ENCODE measurements at regions not wholly inside any gene's neighbourhood (a gene's known extent, or its start where the extent isn't known, plus 50 kb on each side); places are given as distances from the start of the nearest gene placed in this dataset.
"Not testable (repeated sequence)": the region's sequence is repeated elsewhere in the genome, so short reads cannot be mapped to it uniquely, and the experiment has no call there.

DNA sequence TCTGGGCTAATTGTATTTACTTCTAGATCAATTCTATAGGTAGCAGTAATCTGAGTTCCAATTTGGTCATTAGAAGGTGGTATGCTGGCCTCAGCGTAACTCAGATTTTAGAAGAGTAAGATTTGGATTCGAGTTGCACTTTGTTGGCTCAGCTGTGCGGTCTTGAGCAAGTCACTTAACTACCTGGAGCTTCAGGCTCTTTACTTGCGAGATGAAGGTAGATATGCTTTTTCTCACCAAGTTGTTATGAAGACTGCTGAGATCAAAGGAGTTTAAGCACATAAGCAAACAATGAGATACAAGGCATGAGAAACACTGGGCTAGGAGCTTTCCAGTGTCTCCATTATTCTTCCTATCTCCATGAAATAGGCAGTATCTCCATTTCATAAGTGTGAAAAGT lies 133.8 kb upstream of the RANBP3L start:
- no peak for DNase-seq

DNA sequence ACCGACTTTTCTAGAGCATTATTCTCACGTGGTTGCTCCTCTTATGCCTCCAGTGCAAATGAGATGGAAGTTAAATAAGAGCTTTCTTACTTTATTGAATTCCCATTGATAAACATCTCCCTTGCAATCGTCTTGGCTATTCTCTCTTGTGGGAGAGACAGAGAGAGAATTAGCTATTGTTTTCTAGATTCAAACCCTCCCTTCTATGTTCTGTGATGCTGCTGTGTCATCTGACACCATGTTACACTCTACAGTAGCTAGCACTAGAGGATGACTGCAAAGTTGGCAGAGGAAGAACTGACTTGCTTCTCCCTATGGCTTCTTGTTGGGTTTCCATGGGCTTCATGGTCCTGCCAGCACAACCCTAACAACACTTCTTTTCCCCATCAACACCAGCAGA lies 134.6 kb upstream of the RANBP3L start:
- DNase-seq: no peak

DNA sequence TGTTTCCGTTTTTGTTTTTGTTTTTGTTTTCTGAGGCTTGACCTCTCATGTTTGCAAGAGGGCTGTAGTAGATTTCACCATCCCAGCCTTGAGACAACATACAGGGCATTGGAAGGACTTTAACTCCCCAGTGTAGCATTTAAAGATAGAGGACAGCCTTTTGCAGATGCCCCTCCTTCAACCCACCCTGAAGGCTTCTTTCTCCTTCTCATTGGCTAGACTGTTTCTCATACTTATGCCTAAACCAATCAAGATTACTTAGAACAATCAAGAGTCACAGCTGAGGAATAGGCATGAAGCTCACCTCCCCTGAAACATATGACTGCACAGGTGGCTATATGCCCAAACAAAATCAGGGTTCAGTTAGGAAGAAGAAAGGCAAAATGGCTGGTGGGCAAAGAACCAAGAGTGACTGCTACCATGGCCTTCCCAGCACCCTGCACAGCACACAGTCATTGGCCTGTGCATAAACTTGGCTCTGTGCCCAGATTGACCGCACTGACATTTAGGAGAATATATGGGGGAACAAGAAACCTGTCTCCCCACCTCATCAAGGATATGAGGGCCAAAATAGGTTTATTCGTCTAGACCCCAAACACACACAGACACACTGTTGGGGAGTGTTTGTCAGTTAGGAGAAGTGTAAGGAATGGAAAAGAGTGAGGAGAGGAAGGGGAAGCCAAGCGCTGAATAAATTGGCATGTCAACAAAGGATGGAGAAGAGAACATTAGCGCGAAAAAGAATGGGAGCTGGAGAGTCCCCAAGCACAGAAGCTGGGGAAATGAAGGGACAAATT lies 137.3 kb upstream of the RANBP3L start:
- DNase-seq: no peak

DNA sequence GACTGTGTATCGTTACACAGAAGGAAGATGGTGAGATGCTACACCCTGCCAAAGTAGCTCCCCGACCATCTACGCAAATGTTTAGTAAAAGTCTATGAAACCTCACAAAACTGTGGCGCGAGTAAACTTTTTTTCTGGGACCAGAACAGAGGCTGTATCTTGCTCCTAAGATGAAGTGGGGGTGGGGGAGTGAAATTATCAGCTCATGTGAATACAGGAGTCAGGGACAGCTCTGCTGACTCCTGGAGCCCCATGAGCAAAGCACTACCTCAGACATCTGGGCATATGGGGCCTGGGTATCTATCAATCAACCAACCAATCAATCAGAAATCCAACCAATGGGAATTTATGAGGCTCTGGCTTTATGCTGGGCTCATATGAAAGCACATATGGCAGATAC lies 138.6 kb upstream of the RANBP3L start:
- no peak for DNase-seq

DNA sequence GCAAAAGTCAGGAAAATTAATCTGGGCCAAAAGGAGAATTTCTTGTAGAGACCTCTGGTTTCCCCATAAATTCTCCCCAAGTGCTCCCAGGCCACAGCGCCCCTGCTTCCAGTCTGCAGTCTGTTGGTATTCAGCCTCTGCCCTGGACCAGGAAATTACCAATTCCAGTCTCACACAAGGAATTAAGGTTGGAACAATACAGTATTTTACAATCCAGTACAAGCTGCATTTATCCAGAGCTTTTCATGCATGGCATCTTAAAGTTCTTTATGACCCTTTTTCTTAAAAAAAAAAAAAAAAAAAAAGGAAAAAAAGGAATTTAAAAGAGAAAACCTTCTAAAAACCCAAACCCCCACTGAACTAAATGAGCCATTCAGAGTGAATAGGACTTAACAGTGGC lies 139.6 kb upstream of the RANBP3L start:
- no peak for DNase-seq

DNA sequence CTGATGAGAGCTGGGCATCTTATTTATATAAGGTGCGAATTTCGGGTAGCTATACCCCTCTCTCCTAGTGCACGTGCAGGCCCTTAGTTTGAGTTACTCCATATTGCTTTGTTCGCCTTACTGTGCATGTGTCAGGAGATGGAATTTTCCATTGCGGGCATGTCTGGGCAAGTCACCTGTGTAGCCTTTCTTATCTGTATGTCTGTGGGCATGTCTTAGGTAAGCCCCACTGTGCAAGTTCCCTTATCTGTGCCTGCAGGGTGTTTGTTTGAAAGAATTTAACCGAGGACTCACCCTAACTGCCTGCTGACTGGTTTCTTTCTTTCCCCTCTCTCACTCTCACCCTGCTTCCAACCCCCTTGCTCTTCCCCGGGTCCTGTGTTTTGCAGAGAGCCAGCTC lies 140.7 kb upstream of the RANBP3L start:
- DNase-seq: no peak

DNA sequence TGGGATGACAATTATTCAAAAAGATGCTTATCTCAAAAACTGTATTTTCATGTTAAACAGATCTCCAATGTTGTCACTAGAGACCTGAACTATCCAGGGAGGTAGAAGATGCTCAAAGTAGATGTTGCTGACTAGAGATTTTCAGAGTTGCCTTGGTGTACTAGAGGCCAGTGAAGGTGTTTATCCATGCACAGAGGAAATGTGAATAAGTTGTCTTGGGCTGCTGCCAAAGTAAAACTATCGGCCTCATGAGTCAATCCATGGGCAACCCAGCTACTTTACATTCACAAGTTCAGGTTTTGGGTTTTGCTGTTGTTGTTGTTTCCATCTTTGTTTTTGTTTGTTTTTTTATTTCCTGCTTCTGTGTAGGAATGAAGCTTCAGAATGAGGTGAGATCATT lies 141.1 kb upstream of the RANBP3L start:
- no peak for DNase-seq

DNA sequence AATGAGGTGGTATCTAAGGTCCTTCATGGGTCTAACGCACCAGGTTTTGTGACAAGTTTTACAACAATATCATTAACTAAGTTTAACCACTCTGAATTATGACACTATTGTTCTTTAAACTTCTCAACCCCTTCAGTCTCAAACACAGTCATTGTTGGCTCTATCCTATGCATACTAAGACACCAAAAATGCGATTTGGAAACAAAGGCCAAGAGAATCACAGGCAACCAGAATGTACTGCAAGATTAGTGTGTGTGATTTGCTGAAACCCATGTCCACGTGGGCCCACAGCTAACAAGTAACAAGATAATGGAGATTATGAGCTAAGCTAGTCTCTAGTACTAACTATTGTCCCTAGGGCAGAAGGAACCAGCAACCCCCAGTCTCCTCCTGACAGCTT lies 142.2 kb upstream of the RANBP3L start:
- no peak for DNase-seq

DNA sequence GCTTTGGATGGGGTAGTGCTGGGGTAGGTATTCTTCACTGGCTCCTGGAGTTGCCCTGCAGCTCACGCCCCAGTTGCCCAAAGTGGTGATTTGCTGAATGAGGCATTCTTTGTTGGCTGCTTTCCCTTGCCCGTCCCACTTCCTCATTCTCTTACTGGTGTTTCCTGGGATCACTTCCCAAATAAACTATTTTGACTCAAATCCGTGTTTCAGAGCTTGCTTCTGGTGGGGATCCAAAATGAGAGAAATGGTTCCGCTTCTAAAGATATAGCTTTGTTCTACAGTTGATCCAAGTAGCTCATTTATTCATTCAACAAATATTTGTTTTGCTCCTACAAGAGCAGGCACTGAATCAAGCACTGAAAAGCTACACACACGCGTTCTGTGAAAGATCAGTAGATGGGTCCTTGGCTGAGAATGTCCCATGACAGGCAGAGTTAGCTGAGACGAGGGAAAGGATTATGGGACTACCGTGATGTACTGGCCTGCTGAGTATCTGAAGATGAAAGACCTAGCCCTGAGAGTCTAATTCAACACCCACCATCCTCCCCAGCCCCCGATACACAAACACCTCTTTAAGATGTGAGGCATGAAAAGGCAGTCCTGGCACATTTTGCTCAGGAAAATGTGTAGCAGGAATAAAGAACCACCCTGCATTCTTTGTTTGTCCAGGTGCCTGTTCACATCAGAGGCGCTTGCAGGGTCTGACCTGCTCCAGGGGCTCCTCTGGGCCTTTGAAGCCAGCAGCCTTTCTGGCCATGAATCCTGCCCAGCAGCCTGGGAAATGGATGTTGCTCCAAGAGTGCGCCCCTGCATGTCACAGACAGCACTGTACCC lies 143.1 kb upstream of the RANBP3L start:
- no peak for DNase-seq

DNA sequence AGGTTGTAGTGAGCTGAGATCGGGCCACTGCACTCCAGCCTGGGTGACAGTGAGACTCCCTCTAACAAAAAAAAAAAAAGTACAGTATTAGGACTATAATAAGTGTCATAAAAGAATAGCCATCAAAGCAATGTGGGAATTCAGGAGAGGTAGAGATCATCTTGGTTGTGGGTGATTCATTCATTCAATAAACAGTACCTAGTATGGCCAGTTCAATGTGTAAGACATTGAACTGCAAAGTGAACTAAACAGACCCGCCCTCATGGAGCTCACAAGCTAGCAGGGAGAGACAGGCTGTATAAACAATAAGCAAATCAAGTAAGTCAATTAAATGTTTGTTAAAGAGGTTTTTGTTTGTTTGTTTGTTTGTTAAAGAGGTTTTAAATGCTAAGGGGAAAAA lies 146.1 kb upstream of the RANBP3L start:
- DNase-seq: no peak

DNA sequence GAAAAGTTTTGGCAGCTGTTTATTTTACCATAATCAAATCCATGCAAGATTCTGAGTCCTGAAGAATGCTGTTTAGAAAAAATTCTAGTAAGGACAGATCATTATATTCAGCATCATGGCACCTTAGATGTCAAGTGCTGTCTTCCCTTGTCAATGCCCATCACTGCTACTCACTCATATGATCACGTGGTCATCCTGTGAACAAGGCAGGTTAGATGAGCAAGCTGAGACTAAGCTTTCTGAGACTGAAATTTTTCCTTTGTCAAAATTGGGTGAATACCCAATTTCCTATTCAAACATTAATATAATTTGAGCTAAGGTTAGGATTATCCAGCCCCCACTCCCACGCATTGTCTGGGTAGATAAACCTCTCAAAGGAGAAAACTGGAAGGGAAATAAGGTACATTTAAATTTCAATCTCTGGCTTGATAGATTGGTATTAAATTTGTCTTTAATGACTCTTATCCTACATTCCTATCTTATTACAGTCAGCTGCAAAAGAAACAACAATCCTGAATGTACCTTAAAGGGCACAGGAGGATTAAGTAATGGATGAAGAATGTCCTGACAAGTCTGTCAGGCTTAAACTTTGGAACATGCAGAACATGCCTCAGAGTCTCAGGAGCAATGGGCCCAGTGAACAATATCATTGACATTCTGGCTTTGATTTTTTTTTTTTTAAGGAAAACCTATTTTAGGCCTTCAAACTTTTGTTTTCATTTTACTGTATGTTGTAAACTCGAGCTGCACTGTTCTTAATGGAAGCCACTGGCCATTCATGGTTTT lies 148.7 kb upstream of the RANBP3L start:
- no peak for DNase-seq

DNA sequence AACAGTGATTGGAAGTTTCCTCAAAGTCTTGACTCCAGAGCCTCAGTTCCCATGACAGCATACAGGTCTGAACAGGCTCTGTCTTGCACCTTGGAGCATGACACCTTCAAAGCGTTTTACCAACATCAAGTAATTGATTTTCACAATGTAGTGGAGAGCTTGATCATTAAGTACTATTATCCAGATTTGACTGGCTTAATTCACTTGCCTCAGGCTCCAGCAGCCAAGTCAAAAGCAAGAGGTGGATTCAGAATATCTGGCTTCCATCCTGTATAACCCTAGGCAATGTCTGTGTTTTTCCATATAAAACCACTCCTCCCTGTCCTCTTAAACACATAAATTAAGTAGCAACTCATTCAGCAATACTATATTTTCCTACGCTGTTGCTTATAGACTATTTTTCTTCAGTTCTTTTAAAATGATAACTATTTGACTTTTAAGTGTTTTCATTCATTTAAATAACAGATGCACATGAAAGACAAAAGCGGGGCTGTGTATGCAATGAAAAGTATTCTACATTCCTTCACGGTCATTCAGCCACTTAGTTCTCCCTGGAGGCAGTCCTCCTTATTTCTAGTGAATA lies 150.8 kb upstream of the RANBP3L start:
- DNase-seq: no peak

DNA sequence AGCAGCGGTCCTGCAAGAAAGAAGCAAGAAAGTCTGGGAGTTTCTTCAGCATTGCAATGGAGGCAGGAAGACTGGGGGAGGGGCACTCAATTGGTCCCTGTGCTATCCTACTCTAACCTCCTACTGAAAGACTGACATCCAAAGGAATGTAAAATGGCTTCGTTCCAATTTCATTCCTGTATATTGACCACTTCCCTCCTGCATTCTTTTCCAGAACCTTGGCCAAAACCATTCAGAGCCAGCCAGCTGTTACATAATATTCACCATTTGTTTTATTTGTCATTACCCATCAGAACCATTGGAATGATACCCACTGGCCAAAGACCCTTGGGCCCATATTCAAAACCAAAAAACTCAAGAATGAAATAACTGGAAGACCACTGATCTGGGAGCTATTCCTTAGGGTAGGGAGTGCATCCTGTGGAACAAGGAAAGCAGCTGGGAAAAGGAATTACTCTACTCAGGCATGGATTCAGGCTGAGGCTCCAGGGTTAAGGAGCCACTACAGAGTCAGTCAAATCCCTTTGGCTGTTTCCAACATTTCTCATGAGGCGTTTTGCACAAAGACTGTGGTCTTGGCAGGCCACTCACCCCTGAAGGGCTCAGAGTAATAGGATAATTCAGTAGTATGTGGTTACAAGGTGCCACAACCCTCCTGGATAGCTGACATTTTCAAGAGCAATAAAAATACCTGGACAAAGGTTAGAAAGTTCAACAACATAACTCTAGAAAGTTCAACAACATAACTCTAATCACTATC lies 148.7 kb upstream of the SLC1A3 start:
- DNase-seq: no peak

DNA sequence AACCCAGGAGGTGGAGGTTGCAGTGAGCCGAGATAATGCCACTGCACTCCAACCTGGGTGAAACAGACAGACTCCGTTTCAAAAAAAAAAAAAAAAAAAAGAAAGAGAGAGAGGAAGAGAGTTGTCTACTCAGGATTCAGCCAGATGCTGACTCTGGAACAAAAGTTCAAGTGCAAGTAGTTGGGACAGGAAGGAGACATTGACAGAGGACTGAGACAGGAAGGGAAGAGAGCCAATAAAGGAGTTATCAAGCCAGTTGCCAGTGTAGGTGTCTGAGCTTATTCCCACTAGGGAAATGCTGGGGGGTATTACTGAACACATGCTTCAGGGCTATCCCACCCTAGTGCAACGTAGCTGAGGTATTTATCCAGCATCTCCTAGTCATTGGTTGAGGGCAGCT lies 147.7 kb upstream of the SLC1A3 start:
- no peak for DNase-seq

DNA sequence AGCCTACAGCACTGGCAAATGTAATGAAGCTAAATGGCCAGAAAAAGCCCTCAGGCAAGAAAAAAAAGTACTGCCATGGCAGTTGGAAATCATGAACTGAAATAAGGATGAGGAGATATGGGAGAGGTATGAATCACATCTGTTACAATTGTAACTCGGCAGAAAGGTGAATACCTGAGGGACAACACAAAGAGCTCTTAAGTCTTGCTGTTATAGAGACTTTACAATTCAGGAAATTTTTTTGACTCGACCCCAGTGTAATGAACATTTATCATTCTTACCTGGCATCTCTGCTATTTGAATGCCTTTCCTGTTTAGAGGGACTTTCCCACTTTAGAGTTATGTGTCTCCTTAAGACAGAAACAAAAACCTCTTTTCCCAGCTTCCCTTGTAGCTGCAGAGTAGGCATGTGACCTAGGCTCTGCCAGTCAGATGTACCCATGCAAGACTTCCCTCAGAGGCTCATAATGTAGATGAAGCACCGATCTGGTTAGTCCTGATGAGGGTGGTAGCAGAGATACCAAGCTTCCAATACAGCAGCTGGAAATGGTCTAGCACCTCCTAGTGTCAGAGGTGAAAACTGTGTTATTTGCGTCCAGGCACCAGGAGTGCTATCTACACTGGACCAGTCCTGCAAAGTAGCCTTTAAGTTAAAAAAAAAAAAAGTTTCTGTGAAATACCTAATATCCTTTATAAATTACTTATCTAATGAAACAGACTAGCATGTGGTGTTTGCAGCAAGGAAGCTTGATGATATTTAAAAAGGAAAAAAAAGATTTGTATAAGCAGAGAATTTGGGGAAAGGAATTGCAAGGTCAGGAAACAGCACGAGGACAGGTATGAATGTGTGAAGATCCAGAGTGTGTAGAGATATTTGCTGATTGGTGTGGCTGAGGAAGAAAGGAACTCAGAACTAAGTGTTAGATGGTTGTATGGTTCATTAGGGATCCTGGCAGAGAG lies 146.9 kb upstream of the SLC1A3 start:
- DNase-seq: peak; percentile 4

DNA sequence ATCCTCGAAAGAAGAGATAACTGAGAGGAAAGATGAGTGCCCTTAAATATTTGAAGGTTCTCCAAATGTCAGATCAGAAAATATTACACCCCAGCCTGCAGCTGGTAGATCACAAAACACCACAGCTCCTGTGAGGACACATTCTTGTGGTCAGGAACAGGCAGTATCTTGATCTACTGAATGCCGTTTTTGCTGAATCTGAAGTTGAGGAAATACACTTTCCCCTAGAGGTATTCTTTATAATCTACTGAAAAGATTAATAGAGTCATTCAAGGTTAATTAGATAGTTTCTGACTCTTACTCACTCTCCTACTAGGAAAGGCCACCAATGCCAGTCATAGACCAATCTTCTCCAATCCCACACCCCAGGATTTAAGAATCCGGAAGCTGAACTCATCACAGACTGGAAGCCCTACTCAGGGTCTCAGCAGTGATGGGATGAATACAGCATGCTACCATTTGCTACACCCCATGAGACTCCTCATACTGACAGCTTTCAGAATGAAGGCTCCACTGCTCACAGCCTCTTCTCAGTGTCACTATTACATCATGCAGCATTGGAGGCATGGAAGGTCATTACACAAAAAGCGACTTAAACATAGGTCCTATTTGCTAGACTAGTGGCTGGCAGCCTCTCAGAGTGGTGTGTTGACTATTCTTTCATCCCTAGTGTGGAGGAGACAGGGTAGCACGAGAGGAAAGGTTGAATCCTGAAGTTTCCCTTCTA lies 143.9 kb upstream of the SLC1A3 start:
- no peak for DNase-seq

DNA sequence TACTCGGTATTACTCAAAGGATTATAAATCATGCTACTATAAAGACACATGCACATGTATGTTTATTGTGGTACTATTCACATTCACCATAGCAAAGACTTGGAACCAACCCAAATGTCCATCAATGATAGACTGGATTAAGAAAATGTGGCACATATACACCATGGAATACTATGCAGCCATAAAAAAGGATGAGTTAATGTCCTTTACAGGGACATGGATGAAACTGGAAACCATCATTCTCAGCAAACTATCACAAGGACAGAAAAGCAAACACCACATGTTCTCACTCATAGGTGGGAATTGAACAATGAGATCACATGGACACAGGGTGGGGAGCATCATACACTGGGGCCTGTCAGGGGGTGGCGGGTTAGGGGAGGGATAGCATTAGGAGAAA lies 130.5 kb upstream of the SLC1A3 start:
- DNase-seq: not testable (repeated sequence)

DNA sequence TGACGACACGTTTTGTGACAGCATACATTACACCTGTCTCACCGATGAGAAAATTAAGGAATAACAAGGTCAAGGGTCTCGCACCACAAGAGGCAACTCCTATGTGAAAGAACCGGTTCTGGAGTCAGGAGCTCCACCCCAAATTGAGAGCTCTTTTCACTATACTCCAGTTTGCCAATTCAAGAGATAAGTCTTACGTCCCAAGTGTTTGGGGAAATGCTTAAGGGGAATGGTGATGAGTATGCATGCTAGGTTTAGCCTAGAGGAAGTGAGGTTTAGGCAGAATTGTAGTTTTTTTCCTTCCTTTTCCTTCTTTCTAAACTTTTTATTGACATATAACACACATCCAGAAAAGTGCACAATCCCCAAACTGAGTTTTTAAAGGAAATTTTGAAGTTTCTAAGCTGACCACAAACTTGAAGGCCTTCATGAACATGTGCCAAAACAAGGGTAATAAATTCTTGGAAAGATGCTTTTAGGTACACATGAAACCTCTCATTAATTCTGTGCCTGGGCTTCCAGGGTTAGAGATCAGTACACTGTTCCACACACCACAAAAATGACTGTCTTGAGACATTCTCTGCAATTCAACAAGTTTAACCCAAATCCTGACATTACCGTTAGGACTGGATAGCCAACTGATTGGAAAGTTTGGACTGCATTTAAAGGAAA lies 127.6 kb upstream of the SLC1A3 start:
- DNase-seq: no peak

DNA sequence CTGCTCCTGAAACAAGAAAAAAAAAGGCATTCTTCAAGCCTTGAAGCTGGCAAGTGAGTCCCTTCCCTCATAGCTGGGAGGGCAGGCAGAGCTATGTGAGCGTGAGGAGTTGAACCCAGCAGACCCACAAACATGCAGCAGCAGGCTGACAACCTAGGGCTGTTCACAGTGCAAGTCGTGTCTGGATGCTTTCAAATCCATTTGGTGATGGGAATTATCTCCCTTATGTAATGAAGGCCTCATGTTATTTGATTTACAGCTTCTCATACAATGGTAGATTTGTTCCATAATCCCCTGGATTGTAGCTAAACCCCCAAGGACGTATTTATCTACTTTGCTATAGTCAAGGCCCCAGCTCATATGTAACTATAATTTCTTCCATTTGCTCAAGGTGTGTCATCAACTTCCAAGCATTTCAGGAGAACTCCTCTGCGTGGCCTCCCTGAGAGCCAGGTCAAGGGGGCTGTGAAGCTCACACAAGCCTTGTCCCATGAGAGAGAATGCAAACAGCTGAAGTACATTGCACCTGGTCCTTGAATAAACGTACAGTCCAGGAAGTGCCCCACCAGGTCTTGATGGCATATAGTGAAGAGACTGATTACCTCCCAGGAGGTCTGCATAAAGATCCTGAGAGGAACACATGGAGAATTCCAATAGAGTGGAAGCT lies 124.8 kb upstream of the SLC1A3 start:
- DNase-seq: no peak
